HG03565 (cell line): ENCODE measurements at regions not wholly inside any gene's neighbourhood (a gene's known extent, or its start where the extent isn't known, plus 50 kb on each side); places are given as distances from the start of the nearest gene placed in this dataset.
A peak's percentile ranks its signal among the peaks of the same experiment; 100 is the strongest.
"Not testable (repeated sequence)": the region's sequence is repeated elsewhere in the genome, so short reads cannot be mapped to it uniquely, and the experiment has no call there.

Experiments used
- ATAC-seq: cut with Tn5 transposase; IDR thresholded peaks from one replicate; pipeline ENCODE4 v1.9.1; 2021; ENCODE audit warnings: mild to moderate bottlenecking, moderate library complexity; ENCODE audit not compliant: unreplicated experiment

DNA sequence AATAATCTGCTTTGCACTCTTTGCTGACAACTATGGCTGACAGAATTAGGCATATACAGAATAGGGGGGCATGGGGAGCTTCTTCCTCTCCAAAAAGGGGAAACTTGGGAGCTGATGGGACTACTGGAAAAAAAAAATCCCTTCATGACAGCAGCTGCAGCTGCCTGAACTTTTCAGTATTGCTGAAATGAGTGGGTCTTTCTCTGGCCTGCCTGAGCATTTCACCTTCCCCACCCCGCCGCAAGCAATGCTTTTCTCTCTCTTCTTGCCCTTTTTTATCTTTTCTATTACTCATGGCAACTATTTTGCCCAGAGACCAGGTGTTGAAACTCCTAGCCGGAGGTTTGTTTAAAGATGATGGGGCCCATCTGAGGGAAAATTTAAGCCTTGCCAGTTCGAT lies 244.9 kb downstream of the SEMA3D start:
- ATAC-seq = no peak

DNA sequence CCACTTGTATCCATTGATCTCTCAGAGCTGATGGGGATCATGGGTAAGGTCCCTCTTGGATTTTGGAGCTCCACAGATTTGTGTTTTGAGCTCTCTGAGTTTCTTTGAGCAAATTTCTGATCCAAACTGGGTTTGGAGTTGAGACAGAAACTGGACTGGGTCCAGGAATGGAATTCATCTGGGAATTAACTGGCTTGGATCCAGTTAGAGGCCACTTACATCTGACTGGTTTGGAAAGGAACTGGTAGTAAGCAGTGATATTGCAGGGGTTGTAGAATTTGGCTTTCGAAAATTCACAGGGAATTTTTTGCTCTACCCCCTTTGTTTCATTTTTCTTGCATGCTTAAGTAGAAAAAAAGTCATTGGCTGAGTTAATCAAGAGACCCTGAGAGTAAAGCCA lies 245.6 kb downstream of the SEMA3D start:
- ATAC-seq = no peak

DNA sequence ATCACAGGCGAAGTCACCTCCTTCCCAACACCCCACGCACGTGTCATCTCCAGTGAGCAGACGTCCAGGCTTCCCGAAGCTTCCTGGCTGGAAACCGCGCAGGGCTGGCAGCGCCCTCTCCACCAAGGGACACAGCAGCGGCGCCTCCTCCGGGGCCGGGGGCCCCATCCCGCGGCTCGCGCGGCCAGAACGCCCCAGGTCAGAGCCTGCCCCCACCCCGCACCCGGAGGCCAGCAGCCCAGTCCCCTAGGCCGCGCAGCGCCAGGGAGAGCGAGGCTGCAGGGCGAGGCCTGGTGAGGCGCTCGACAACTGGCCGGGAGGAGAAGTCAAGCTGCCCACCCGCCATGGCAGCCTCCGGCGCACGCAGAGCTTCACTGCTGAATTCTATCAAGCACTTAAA lies 247.0 kb downstream of the SEMA3D start:
- ATAC-seq = no peak

DNA sequence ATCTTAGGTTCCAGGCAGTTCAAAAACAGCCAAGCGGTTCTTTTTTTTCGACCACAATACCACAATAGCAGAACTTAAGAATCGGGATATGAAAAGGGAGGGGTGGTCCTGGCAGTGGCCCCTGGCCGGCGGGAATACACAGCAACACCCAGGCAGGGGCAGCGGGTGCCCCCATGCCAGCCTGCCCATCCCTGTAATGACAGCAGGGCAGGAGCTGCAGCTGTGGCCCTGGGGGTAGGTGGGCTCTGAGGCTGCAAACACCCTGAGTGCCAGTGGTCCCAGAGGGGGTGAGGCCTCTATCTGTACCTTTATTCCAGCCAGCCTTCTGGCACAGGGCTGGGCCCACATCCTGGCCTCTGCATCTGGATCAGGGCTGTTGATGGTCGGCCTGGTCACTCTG lies 247.4 kb downstream of the SEMA3D start:
- ATAC-seq = no peak

DNA sequence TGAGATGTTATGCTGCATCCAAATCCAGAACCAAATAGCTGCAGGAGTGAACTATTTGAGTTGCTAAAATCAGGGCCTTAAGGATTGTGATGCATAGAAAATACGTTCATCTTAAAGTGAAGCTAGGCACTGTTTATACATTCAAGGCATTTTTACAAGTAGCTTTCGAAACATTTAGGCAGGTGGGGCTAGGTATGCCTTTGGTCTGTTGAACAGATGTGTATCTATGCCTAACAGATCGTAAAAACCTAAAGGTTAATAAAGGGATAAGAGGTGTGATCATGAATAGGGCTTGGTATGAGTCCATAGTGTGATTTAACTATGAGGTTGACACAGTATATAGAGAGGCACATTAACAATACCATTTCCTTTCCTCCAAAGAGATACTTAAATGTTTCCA lies 262.5 kb downstream of the SEMA3D start:
- ATAC-seq = no peak

DNA sequence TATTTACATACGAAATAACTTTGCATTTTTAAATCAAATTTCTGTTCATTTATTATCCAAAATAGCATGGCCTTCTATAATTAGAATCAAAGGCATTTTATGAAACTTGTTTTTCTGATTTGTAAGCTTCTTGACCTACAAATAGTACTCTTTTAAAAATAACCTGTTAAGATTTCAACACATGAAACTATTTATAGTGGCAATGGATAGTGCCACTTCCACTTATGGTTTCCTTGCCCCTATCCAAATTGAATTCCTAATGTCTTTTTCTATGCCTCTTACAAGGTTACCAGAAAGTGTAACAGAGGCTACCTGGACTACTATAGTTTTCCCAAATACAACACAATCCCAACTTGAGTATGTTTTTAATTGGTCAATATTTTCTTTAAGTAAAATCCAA lies 263.5 kb downstream of the SEMA3D start:
- ATAC-seq = no peak

DNA sequence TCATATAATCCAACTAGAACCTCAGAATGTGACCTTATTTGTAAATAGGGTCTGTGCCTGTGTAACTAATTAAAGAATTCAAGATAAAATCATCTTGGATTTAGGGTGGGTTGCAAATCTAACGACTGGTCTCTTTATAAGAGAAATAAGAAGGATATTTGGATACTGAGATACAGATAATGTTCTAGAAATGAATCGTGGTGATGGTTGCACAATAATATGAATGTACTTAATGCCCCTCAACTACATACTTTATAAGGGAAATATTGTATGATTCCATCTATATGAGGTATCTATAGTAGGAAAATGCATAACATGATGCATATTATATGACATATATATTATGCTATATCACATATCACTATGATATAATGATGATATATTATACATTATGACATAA lies 265.7 kb downstream of the SEMA3D start:
- ATAC-seq = no peak

DNA sequence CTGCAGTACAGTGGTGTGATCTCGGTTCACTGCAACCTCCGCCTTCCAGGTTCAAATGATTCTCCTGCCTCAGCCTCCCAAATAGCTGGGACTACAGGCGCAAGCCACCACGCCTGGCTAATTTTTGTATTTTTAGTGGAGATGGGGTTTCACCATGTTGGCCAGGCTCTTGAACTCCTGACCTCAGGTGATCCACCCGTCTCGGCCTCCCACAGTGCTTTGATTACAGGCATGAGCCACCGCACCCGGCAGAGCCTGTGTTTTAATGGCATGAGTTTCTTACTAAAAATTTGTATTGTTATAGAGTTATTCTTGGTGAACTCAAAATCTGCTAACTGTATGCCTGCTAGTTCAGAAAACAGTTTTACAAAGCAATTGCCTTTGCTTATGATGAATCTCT lies 269.9 kb downstream of the SEMA3D start:
- ATAC-seq = not testable (repeated sequence)

DNA sequence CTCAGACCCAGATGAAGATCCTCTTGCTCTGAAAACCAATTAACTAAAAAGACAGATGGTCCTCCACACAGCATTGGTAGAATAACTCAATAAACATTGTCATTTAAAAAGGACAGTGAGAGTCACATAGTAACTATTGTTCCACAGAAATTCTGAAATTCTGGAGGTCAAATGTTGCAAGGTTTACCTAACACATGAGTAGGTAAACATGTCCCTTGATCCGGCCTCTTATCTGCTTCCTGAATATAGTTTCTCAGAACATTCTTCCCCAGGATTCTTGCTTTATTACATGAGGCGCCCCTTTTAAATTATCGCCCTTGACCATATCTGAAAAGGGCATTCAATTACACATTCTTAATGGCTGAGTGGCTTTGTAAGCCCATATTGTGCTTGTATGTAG lies 270.7 kb downstream of the SEMA3D start:
- ATAC-seq = no peak

DNA sequence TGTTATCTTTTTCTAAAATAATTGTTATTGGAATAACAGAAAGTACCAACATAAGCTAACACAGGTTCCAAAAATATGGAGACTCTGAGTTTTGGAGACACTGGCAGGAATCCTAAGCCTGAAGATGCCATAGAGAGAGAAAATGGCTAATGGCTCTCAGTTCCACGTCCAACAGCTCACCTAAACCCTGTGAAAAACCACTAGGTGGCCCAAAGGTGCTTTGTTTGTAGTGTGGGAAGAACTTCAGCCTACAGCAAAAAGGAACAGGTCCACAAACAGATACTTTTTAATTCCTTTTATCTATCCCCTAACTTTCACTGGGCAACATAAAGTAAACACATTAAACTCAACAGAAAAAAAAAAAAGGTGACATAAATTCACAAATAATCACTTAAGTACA lies 272.3 kb downstream of the SEMA3D start:
- no peak for ATAC-seq

DNA sequence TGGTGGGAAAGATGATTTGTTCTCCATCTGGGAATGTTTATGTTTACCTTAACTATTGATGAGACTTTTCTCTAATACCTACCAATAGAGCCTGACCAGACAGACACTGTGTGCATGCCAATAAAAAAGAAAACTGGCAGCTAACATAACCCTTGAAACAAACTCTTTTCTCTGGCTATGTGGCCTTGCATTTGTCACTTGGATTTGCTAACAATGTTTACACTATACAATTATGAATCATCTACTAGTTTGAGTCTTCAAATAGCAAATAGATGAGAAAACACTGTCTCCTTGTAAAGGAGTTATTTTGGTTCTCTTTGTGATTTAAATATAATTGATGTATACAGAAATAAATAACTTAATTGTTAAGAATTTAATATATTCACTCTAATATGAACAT lies 273.1 kb downstream of the SEMA3D start:
- ATAC-seq = no peak

DNA sequence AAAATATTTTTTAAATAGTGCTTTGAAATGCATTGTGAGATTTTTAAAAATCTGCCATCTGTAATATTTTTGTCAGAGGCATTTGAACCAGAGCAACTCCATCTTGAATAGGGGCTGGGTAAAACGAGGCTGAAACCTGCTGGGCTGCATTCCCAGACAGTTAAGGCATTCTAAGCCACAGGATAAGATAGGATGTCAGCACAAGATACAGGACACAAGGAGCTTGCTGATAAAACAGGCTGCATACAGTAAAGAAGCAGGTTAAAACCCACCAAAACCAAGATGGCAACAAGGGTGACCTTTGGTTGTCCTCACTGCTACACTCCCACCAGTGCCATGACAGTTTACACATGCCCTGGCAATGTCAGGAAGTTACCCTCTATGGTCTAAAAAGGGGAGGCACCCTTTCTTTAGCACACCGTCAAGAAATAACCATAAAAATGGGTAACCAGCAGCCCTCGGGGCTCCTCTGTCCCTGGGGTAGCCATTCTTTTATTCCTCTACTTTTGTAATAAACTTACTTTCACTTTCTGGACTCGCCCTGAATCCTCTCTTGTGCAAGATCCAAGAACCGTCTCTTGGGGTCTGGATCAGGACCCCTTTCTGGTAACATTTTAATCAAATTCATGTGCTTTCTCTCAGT lies 273.7 kb downstream of the SEMA3D start:
- no peak for ATAC-seq

DNA sequence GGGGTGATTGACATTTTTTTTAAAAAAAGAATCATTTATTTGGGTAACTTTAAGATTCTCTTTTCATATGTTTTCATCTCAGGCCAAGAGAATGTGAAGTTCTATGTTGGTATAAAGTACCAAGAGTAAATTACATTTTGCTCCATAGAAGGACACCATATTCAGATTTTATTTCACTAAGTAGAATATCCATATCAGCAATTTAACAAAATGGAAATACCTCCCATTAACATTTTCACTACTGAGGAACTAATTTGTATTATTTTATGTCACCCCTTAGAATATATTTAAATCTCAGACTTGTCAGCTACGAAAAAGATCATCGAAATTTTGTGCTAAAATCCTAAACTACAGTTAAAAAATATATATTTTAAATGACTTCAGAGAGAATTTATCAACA lies 274.3 kb downstream of the SEMA3D start:
- no peak for ATAC-seq

DNA sequence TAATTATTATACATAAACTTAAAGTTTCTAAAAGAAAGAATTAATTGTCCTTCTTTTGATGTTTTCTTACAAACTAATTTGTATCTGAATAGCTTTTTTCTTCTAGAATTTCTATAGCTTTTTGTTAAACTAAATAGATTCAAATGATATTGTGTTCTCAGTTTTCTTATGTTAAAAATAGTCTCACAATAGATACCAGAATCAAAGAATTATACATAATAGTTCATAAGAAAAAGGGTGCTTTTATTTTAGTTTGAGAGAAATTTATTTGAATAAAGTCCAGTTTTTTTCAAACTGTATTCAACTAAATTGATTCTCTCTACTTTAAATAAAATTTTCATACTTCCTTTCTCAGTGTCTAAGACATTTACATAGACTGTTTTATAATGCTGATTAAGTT lies 274.8 kb downstream of the SEMA3D start:
- no peak for ATAC-seq

DNA sequence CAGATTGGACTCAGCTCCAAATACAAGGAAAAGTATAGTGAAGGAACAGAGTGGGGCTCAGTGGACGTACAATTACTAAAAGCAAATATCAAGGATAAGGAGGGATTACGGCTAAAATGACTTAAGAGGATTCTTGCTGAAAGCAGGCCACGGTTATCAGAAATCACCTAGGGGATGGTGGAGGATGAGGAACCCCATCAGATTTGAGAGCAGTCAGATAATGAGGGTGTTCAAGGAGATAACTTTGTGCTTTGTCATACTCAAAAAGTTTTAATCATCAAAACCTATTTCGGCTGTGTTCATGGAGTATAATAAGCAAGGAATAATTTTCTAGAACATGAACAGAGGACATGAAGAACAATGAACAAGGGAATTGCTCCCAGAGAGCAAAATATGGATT lies 275.8 kb downstream of the SEMA3D start:
- no peak for ATAC-seq

DNA sequence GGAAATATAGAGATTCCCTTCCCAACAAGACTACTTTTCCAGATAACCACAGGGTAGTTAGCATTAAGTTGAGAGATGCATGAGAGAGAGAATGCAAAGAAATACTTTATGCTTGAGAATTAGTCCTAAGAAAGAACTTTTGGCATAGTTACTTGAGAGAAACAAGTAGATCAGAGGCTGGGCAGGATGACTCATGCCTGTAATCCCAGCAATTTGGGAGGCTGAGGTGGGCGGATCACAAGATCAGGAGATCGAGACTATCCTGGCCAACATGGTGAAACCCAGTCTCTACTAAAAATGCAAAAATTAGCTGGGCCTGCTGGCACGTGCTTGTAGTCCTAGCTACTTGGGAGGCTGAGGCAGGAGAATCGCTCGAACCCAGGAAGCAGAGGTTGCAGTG lies 276.5 kb downstream of the SEMA3D start:
- not testable (repeated sequence) for ATAC-seq

DNA sequence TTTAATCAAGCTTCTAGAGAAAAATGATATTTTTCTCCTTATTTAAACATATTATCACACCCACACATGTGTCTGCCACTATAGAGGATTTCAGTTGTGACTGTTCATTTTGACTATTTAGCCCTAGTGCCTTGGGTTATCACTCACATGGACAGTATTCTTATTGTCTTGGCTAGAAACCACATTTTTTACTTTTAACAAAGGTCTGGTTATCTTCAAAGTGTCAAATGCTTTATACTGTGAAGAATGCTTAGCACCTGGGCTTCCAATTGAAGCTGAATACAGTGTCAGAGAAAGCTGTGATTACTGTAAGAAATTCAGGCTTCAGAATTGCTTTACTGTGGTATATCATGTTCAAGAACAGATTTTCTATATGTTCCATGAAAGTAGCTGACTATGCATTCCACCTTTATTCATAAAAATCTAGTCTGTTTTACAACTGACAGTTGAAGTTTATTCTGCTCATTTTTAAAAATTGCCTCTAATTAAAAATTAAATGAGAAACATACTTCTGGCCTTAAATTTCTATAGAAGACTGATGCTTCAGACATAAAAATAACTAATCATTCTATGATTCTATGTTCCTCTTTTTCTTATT lies 278.6 kb downstream of the SEMA3D start:
- no peak for ATAC-seq

DNA sequence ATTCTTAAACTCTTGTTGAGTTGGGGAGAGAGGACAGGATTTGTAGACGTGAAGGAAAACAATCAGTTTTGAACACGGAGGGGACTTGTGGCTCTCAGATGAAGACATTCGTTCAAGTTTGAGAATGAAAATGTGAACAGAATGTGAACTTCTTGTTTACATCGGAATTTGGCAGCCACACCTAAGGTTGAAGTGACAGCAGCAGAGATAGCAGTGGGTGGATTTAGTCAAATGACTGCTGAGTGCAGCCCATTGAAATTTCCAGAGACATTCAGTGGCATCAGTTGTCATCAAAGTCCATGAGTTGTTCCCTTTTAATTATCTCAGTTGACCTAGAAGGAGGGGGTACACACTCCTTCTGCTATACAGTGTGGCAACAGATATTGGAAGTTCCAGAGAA lies 280.0 kb downstream of the SEMA3D start:
- no peak for ATAC-seq

DNA sequence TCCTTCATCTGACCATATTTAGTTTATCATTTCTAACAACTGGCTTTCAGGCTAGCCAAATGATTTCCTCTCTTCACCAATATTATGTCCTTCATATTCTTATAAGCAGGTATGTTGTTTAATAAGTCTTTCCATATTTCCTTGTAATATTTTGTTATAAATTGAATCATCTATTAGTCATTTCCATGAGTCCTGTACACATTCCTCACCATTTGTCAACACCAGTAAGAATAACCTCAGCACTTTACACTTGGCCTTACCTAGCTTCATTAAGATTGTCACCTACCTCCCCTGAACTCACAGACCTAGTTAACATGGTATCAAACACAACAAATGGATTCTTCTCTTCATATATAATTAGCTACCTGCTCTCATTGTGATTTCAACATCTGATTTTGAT lies 282.3 kb downstream of the SEMA3D start:
- no peak for ATAC-seq

DNA sequence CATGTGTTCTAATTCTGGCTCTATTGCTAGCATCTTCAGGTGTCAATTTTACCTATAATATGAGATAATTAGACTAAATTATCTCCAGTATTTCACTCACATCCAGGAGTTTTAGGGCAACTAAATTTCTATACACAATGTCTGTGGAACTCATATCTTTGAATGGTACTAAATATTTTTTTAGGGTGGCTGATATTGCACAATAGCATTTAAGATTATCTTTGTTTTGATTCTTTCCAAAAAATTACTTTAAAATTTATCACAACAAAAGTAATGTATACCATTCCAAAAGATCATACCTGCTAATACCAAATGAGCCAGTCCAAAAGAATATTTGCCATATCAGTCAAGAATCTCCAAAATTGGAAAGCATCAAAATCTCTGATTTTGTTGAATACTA lies 285.5 kb downstream of the SEMA3D start:
- no peak for ATAC-seq

DNA sequence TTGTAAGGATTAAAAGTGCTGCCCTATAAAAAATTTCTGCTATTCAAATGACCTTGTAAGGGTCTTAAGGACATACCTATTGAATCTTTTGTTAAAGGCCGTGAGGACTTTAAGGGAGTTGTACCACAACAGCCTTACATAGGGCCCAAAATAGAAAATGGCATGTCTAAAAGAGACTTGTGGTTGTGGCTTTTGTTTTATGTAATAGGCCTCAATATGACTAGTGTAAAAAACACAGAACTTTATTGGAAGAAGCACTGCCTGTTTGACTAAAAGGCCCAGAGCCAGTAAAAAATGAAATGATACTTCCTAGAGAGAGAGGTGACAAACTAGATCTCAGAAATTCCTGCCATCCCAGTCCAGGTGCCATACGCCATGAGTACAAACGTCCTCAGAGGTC lies 286.6 kb downstream of the SEMA3D start:
- ATAC-seq = peak; percentile 54

DNA sequence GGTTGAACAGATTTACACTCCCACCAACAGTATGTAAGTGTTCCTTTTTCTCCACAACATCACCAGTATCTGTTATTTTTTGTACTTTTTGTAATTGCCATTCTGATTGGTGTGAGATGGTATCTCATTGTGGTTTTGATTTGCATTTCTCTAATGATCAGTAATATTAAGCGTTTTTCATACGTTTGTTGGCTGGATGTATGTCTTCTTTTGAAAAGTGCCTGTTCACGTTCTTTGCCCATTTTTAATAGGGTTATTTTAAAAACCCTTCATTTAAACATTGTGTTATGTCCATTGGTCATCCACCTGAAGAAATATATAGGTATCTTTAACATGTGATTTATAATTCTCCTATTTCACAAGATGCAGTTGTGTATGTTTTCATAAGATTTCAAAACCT lies 291.3 kb downstream of the SEMA3D start:
- no peak for ATAC-seq

DNA sequence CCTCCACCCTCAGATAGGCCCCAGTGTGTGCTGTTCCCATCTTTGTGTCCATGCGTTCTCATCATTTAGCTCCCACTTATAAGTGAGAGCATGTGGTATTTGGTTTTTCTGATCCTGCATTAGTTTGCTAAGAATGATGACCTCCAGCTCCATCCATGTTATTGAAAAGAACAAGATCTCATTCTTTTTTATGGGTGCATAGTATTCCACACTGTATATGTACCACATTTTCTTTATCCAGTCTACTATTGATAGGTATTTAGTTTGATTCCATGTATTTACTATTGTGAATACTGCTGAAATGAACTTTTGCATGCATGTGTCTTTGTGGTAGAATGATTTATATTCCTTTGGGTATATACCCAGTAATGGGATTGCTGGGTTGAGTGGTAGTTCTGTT lies 303.3 kb downstream of the SEMA3D start:
- ATAC-seq = not testable (repeated sequence)
